OCI-LY1 (cell line): ENCODE measurements at regions not wholly inside any gene's neighbourhood (a gene's known extent, or its start where the extent isn't known, plus 50 kb on each side); places are given as distances from the start of the nearest gene placed in this dataset.

Source experiments
- EZH2 ChIP-seq: fragments of 200-600 bp; sonication (generic), shearing (Covaris generic); IDR thresholded peaks from 2 replicates; pipeline ENCODE4 v1.8.0; 2017; ENCODE audit warnings: borderline replicate concordance, mixed run types, mild to moderate bottlenecking, antibody characterized with exemption, low read length, moderate library complexity, mixed read lengths
- TF ChIP-seq, protein P1 (sequence below): fragments of 200-600 bp; sonication (generic), shearing (Covaris generic); IDR thresholded peaks from 2 replicates; pipeline ENCODE4 v1.5.1; 2017; ENCODE audit warnings: mild to moderate bottlenecking, antibody characterized with exemption, low read length, moderate library complexity, mixed read lengths

GRCh38 chr16:7026639-7027038, 306.0 kb upstream of the RBFOX1 start:
- TF ChIP-seq, protein P1, sequence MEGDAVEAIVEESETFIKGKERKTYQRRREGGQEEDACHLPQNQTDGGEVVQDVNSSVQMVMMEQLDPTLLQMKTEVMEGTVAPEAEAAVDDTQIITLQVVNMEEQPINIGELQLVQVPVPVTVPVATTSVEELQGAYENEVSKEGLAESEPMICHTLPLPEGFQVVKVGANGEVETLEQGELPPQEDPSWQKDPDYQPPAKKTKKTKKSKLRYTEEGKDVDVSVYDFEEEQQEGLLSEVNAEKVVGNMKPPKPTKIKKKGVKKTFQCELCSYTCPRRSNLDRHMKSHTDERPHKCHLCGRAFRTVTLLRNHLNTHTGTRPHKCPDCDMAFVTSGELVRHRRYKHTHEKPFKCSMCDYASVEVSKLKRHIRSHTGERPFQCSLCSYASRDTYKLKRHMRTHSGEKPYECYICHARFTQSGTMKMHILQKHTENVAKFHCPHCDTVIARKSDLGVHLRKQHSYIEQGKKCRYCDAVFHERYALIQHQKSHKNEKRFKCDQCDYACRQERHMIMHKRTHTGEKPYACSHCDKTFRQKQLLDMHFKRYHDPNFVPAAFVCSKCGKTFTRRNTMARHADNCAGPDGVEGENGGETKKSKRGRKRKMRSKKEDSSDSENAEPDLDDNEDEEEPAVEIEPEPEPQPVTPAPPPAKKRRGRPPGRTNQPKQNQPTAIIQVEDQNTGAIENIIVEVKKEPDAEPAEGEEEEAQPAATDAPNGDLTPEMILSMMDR, result no peak
- TF ChIP-seq EZH2, result no peak
